HL-60 (cell line): ENCODE measurements at regions not wholly inside any gene's neighbourhood (a gene's known extent, or its start where the extent isn't known, plus 50 kb on each side); places are given as distances from the start of the nearest gene placed in this dataset.

Experiments
- CTCF ChIP-seq: IDR thresholded peaks from one replicate; pipeline ENCODE4 v1.5.1; 2011; ENCODE audit warnings: low read length, control low read depth, inconsistent platforms; ENCODE audit not compliant: insufficient read depth
- REST ChIP-seq: IDR thresholded peaks from 2 replicates; pipeline ENCODE4 v1.6.1; 2012; ENCODE audit warnings: low read depth; ENCODE audit not compliant: insufficient replicate concordance

GRCh38 chr1:115543247-115543646 lies 98.5 kb upstream of the VANGL1 start:
- TF ChIP-seq CTCF (no peak), REST (no peak)
